Muscle of arm (tissue), 1 donor: ENCODE measurements at regions not wholly inside any gene's neighbourhood (a gene's known extent, or its start where the extent isn't known, plus 50 kb on each side); places are given as distances from the start of the nearest gene placed in this dataset.

ENCODE experiments used
- DNase-seq: peaks from one replicate; pipeline ENCODE4 v3.0.0-alpha.2; 2013

- no peak for DNase-seq
These were observed 394.2 kb downstream of the NUAK1 start for GRCh38 chr12:105744371-105745058.

- no peak for DNase-seq
These were observed 392.9 kb downstream of the NUAK1 start for GRCh38 chr12:105745811-105746210.

- peak; percentile 36 for DNase-seq
These were observed 389.8 kb downstream of the NUAK1 start for GRCh38 chr12:105748806-105749600.

- no peak for DNase-seq
These were observed 388.7 kb downstream of the NUAK1 start for GRCh38 chr12:105750096-105750495.

- no peak for DNase-seq
These were observed 384.4 kb downstream of the NUAK1 start for GRCh38 chr12:105754313-105754712.

- no peak for DNase-seq
These were observed 381.8 kb downstream of the NUAK1 start for GRCh38 chr12:105756961-105757360.

- DNase-seq: no peak
These were observed 379.6 kb downstream of the NUAK1 start for GRCh38 chr12:105759149-105759548.

GRCh38 chr12:105761075-105761474 lies 377.7 kb downstream of the NUAK1 start:
- peak; percentile 15 for DNase-seq

GRCh38 chr12:105764216-105764835 lies 374.4 kb downstream of the NUAK1 start:
- DNase-seq: no peak

- DNase-seq: no peak
These were observed 373.4 kb downstream of the NUAK1 start for GRCh38 chr12:105765053-105766014.

GRCh38 chr12:105766029-105766428 lies 372.7 kb downstream of the NUAK1 start:
- DNase-seq: no peak

GRCh38 chr12:105769486-105769885 lies 369.3 kb downstream of the NUAK1 start:
- DNase-seq: no peak

GRCh38 chr12:105773471-105773870 lies 365.3 kb downstream of the NUAK1 start:
- no peak for DNase-seq

- no peak for DNase-seq
These were observed 364.7 kb downstream of the NUAK1 start for GRCh38 chr12:105774037-105774436.

GRCh38 chr12:105775343-105775742 lies 363.4 kb downstream of the NUAK1 start:
- no peak for DNase-seq

GRCh38 chr12:105783983-105784947 lies 354.5 kb downstream of the NUAK1 start:
- DNase-seq: no peak

- DNase-seq: no peak
These were observed 345.3 kb downstream of the NUAK1 start for GRCh38 chr12:105793421-105793820.

GRCh38 chr12:105798256-105798845 lies 340.4 kb downstream of the NUAK1 start:
- DNase-seq: no peak

- no peak for DNase-seq
These were observed 339.7 kb downstream of the NUAK1 start for GRCh38 chr12:105799103-105799502.

- no peak for DNase-seq
These were observed 337.4 kb downstream of the NUAK1 start for GRCh38 chr12:105801351-105801750.
